ENCODE measurements at regions not wholly inside any gene's neighbourhood (a gene's known extent, or its start where the extent isn't known, plus 50 kb on each side); places are given as distances from the start of the nearest gene placed in this dataset.

- TF ChIP-seq ZKSCAN3 (CRISPR knock-in tag; IDR thresholded peaks at IDR 0.05) (no peak), FOXM1 (IDR thresholded peaks at IDR 0.05; ENCODE audit: low read depth) (no peak), FOXM1 (CRISPR knock-in tag; IDR thresholded peaks at IDR 0.05; ENCODE audit: low read depth) (no peak), USF1 (CRISPR knock-in tag; IDR thresholded peaks at IDR 0.05) (no peak), ETS1 (conservative IDR thresholded peaks at IDR 0.05; ENCODE audit: control insufficient read depth, low read depth, low read length) (no peak), SMAD1 (IDR thresholded peaks at IDR 0.05; ENCODE audit: low read depth, low read length, partially characterized antibody) (no peak), ZSCAN29 (IDR thresholded peaks at IDR 0.05) (no peak), GABPA (tag; conservative IDR thresholded peaks at IDR 0.05; ENCODE audit: low read depth) (no peak)
These were observed 195.1 kb downstream of the UBE3A start for GRCh38 chr15:25243800-25244097.
